Right lobe of liver (tissue), 4 donors: ENCODE measurements at regions not wholly inside any gene's neighbourhood (a gene's known extent, or its start where the extent isn't known, plus 50 kb on each side); places are given as distances from the start of the nearest gene placed in this dataset.

Source experiments
- CTCF ChIP-seq, 4 donors: fragments of 200-600 bp in 3 of 4; fragments of 450-650 bp in 1 of 4; IDR thresholded peaks; one replicate each; pipeline versions ENCODE4 v1.5.1 to v1.8.0; 2016 to 2022; ENCODE audit warnings: antibody characterized with exemption in 4 of 4, mild to moderate bottlenecking in 2 of 4
- POLR2A ChIP-seq: fragments of 450-650 bp; IDR thresholded peaks from one replicate; pipeline ENCODE4 v1.6.1; 2017; ENCODE audit warnings: antibody characterized with exemption, mild to moderate bottlenecking
- donor health status: DM: no; HTN: no; CAD: no.
- donor health status: DM: no; HTN: no; CAD: no.
- donor health status: DM: no; HTN: yes; CAD: no.

- TF ChIP-seq CTCF (IDR thresholded peaks at IDR 0.05) (no peak), POLR2A (no peak)
These were observed 87.8 kb downstream of the ANKRD10 start for GRCh38 chr13:110826861-110827672.
